CD4-positive, alpha-beta memory T cell (primary cell): ENCODE measurements at regions not wholly inside any gene's neighbourhood (a gene's known extent, or its start where the extent isn't known, plus 50 kb on each side); places are given as distances from the start of the nearest gene placed in this dataset.
"Not testable (repeated sequence)": the region's sequence is repeated elsewhere in the genome, so short reads cannot be mapped to it uniquely, and the experiment has no call there.

Experiments
- CTCF ChIA-PET: fragments of 350-600 bp; sonication (Branson Sonifier 250); formaldehyde crosslinking; loops from one replicate; lab custom pipeline; 2021; ENCODE audit warnings: inconsistent platforms; ENCODE audit not compliant: partially characterized antibody; lab: Charles Lee
- POLR2A ChIA-PET: fragments of 350-600 bp; sonication (Branson Sonifier 250); formaldehyde crosslinking; loops from one replicate; lab custom pipeline; 2021; ENCODE audit not compliant: partially characterized antibody; lab: Charles Lee
- DNase-seq, 5 donors: peaks; one replicate each; pipeline versions ENCODE4 v3.0.0 to v3.0.0-alpha.2; 2020 to 2022; ENCODE audit warnings: mixed read lengths in 1 of 5
- H3K27ac ChIP-seq: one replicate; pipeline ENCODE4 v1.7.0; 2013; ENCODE audit warnings: low read depth, low read length
- H3K27me3 ChIP-seq: 2 replicates; pipeline ENCODE4 v1.7.0; 2013; ENCODE audit warnings: mild to moderate bottlenecking, low read length, moderate library complexity; ENCODE audit not compliant: insufficient read depth
- H3K36me3 ChIP-seq: 2 replicates; pipeline ENCODE4 v1.7.0; 2013; ENCODE audit warnings: mild to moderate bottlenecking, low read length, moderate library complexity; ENCODE audit not compliant: insufficient read depth
- H3K4me1 ChIP-seq: 2 replicates; pipeline ENCODE4 v1.7.0; 2013; ENCODE audit warnings: mild to moderate bottlenecking, low read length, moderate library complexity; ENCODE audit not compliant: insufficient read depth
- H3K4me3 ChIP-seq, 2 donors: one replicate each; pipeline ENCODE4 v1.7.0; 2013; ENCODE audit warnings: low read length in 2 of 2, mild to moderate bottlenecking in 1 of 2
- H3K9me3 ChIP-seq, 2 donors: one replicate each; pipeline ENCODE4 v1.7.0; 2013; ENCODE audit warnings: low read length in 2 of 2, control low read depth in 1 of 2; ENCODE audit not compliant: control insufficient read depth in 1 of 2
- H3K27ac Mint-ChIP-seq, 7 donors: one replicate each; pipeline ENCODE4 v1.8.0; 2020 to 2021; ENCODE audit warnings: mixed read lengths in 7 of 7, mild to moderate bottlenecking in 6 of 7, inconsistent platforms in 3 of 7, moderate library complexity in 3 of 7
- H3K27me3 Mint-ChIP-seq, 2 donors: one replicate each; pipeline ENCODE4 v1.8.0; 2020 to 2021; ENCODE audit warnings: mixed read lengths in 2 of 2
- H3K36me3 Mint-ChIP-seq, 2 donors: one replicate each; pipeline ENCODE4 v1.8.0; 2020 to 2021; ENCODE audit warnings: mixed read lengths in 2 of 2, inconsistent platforms in 1 of 2, mild to moderate bottlenecking in 1 of 2
- H3K4me1 Mint-ChIP-seq, 4 donors: one replicate each; pipeline ENCODE4 v1.8.0; 2020 to 2021; ENCODE audit warnings: mixed read lengths in 4 of 4, mild to moderate bottlenecking in 1 of 4
- H3K4me3 Mint-ChIP-seq, 8 donors: one replicate each; pipeline ENCODE4 v1.8.0; 2020 to 2021; ENCODE audit warnings: mixed read lengths in 8 of 8, mild to moderate bottlenecking in 7 of 8, moderate library complexity in 6 of 8, inconsistent platforms in 3 of 8
- H3K9me3 Mint-ChIP-seq, 8 donors: one replicate each; pipeline ENCODE4 v1.8.0; 2020 to 2021; ENCODE audit warnings: mixed read lengths in 8 of 8, mild to moderate bottlenecking in 5 of 8, inconsistent platforms in 3 of 8, moderate library complexity in 1 of 8
- intact Hi-C: fragments of 100-400 bp; cut with micrococcal nuclease; formaldehyde crosslinking; loops from one replicate; pipeline ENCODE4 v1.15.1; 2023

DNA sequence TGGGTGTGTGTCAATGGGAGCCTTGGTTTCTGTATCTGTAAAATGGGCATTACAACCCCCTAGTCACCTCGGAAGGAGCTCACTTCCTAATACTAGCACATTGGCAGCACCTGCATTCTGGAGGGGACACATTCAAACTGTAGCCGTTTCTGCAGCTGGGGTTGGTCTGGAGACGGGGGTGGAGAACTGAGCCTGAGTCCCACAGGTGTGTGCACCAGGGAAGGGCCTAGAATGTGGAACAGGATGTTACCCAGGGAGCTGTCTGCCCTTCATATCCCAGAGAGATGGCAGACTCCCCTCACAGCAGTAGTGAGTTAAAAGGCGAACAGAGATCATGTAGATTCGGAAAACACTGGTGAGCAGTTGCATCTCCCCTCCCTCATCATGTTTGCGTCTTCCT lies 272.8 kb upstream of the ZNF32 start:
- Mint-ChIP-seq H3K4me1 (no peaks in the 10 kb centered on the region), H3K27ac (no peak overlapping the region), H3K9me3 (peaks cover 0 to 4% (median 3%) of the 10 kb centered on the region in 8 donors), H3K27me3 (peaks cover 4 to 8% of the 10 kb centered on the region in 2 donors), H3K36me3 (no peaks in the 10 kb centered on the region), H3K4me3 (no peak overlapping the region)
- Histone ChIP-seq H3K27ac (no peak overlapping the region), H3K4me1 (no peaks in the 10 kb centered on the region), H3K36me3 (no peaks in the 10 kb centered on the region), H3K9me3 (no peaks in the 10 kb centered on the region), H3K27me3 (no peaks in the 10 kb centered on the region), H3K4me3 (no peak overlapping the region)
- DNase-seq, result no peak
- intact Hi-C loops, result no loop called here
- POLR2A ChIA-PET, result no interaction called here
- CTCF ChIA-PET, result no interaction called here

DNA sequence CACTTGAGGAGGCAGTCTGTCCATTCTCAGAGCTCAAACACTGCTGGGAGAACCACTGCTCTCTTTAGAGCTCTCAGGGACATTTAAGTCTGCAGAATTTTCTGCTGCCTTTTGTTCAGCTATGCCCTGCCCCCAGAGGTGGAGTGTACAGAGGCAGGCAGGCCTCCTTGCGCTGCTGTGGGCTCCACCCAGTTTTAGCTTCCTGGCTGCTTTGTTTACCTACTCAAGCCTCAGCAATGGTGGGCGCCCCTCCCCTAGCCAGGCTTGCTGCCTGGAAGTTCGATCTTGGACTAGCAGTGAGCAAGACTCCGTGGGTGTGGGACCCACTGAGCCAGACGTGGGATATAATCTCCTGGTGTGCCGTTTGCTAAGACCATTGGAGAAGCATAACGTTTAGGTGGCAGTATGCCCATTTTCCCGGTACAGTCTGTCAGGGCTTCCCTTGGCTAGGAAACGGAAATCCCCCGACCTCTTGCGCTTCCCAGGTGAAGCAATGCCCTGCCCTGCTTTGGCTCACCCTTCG lies 271.6 kb upstream of the ZNF32 start:
- CTCF ChIA-PET, H3K4me1 ChIP-seq, H3K9me3 ChIP-seq, H3K4me3 ChIP-seq, POLR2A ChIA-PET, intact Hi-C loops, DNase-seq, H3K4me3 Mint-ChIP-seq, H3K27me3 Mint-ChIP-seq, H3K36me3 Mint-ChIP-seq, H3K4me1 Mint-ChIP-seq, H3K9me3 Mint-ChIP-seq, H3K27me3 ChIP-seq, H3K27ac Mint-ChIP-seq, H3K27ac ChIP-seq, H3K36me3 ChIP-seq: not testable (repeated sequence)

DNA sequence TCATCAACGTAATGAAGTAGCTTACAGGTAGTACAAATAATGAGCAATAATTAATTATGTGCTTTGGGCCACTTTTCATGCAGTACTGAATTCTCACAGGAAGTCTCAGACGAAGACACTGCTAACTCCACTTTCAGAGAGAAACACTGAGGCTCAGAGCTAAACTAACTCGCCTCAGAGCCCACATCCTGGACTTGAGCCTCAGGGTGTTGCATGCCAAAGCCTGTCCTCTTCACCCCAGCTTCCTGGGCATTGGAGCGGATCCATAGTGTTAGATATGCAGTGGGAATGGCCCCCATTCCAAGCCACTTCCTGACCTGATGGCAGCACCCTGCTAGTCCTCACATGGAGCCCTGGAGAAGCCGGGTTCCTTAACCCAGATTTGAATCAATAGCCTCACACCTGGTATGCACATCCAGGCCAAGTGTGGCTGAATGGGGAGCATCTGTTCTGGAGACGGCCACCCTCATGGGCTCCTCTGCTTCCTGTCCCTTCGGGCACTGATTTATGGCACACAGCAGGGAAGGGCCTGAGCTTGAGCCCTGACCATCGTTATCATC lies 265.1 kb upstream of the ZNF32 start:
- H3K27me3 ChIP-seq, result no peaks in the 10 kb centered on the region
- peaks cover 0 to 6% (median 2%) of the 10 kb centered on the region in 8 donors for H3K9me3 Mint-ChIP-seq
- peaks cover 0 to 1% (median 0%) of the 10 kb centered on the region in 4 donors for H3K4me1 Mint-ChIP-seq
- no peaks in the 10 kb centered on the region for H3K36me3 ChIP-seq
- H3K36me3 Mint-ChIP-seq, result no peaks in the 10 kb centered on the region
- peaks cover 0 to 4% of the 10 kb centered on the region in 2 donors for H3K27me3 Mint-ChIP-seq
- no peak overlapping the region for H3K27ac ChIP-seq
- intact Hi-C loops, result no loop called here
- H3K4me3 Mint-ChIP-seq, result no peak overlapping the region
- ChIA-PET CTCF (interaction anchor here (0.9 kb wide), 1 partner anchor 224 kb away, joined by 3 read pairs; no protein-coding TSS in a partner anchor), POLR2A (no interaction called here)
- H3K9me3 ChIP-seq, result no peaks in the 10 kb centered on the region
- no peak overlapping the region for H3K4me3 ChIP-seq
- no peak overlapping the region for H3K27ac Mint-ChIP-seq
- no peak for DNase-seq
- H3K4me1 ChIP-seq, result no peaks in the 10 kb centered on the region

DNA sequence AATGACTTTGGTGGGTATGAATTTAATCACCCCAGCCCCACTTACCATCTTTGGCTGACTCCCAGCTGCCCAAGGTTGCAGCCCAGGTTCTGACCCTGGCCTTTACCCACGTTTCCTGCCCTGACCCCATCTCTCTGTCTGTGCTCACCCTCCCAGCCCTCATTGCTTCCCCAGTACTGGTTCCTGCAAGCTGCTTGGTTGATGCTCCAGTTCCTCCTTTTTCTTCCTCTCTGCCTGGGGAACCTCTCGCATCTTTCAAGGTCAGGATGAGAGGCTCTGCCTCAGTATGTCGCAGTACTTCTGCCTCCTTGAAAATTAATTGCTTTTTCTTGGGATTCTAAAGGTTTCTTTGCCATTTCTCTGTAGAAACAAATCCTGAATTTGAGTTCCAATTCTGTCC lies 263.8 kb upstream of the ZNF32 start:
- Histone ChIP-seq H3K4me1 (no peaks in the 10 kb centered on the region), H3K36me3 (no peaks in the 10 kb centered on the region), H3K27ac (no peak overlapping the region), H3K9me3 (no peaks in the 10 kb centered on the region), H3K27me3 (no peaks in the 10 kb centered on the region), H3K4me3 (no peak overlapping the region)
- intact Hi-C loops, result no loop called here
- H3K9me3 Mint-ChIP-seq, result peaks cover 0 to 6% (median under 1%) of the 10 kb centered on the region in 8 donors
- H3K27me3 Mint-ChIP-seq, result no peaks in the 10 kb centered on the region
- CTCF ChIA-PET, result no interaction called here
- POLR2A ChIA-PET, result no interaction called here
- H3K4me1 Mint-ChIP-seq, result peaks cover 0 to 1% (median 0%) of the 10 kb centered on the region in 4 donors
- H3K36me3 Mint-ChIP-seq, result no peaks in the 10 kb centered on the region
- H3K27ac Mint-ChIP-seq, result peak overlapping the region in 1 of 7 donors; percentile 44
- no peak overlapping the region for H3K4me3 Mint-ChIP-seq
- DNase-seq, result no peak

DNA sequence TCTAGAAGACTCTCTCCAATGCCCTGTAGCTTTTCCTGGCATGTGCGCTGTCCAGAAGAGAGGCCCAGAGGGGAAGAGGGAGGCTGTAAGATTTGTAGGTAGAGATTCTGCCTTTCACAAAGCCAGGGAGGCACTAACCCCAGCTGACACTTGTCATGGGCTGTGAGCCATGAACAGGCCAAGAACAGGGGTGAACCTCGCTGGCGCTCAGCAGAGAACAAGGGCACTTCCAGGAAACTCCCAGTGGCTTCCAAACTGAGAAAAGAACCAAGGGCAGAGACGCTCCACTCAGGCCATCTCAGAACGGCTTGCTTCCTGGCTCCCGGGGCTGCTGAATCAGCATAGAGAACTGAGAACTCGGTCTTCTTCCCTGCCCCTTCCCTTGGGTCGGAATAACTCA lies 257.8 kb upstream of the ZNF32 start:
- DNase-seq, result no peak
- H3K9me3 ChIP-seq, result no peaks in the 10 kb centered on the region
- H3K27ac ChIP-seq, result no peak overlapping the region
- intact Hi-C loops, result no loop called here
- Mint-ChIP-seq H3K4me3 (no peak overlapping the region), H3K36me3 (no peaks in the 10 kb centered on the region), H3K27ac (no peak overlapping the region), H3K4me1 (no peaks in the 10 kb centered on the region), H3K27me3 (peaks cover 2 to 3% of the 10 kb centered on the region in 2 donors), H3K9me3 (no peaks in the 10 kb centered on the region)
- no peaks in the 10 kb centered on the region for H3K36me3 ChIP-seq
- no peaks in the 10 kb centered on the region for H3K4me1 ChIP-seq
- CTCF ChIA-PET, result no interaction called here
- POLR2A ChIA-PET, result no interaction called here
- H3K4me3 ChIP-seq, result no peak overlapping the region
- H3K27me3 ChIP-seq, result no peaks in the 10 kb centered on the region

DNA sequence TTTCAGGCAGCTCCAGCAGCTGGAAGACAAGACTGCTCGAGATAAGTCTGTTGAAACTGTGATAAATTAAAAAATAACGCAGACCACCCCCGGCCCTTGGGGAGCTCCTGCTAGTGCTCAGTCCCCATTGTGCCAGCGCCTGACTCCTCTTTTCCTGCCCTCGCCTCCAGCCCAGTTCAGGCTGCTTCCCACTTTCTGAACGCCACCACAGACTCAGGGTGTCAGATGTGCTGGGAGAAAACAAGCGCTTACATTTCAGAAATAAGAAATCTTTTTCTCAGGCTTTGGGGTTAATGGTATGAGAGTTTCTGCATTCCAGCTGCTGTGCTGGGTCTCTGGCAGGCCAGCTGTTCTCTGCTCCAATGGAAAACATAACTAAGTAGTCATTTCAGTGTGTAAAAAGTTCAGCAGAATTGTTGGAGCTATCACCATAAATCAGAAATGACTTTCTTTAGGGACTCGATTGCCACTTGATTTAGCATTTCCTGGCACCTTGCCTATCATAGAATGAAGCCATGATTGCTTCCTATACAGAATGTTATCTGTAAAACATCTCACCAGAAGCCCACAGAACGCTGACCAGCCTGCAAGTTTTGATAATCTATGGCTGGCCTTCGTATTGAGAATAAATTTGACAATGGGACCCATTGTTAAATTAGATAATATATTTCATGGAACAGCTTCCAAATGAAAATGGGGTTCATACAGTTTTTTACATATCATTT lies 257.0 kb upstream of the ZNF32 start:
- intact Hi-C loops, result no loop called here
- Histone ChIP-seq H3K9me3 (no peaks in the 10 kb centered on the region), H3K4me1 (no peaks in the 10 kb centered on the region), H3K36me3 (no peaks in the 10 kb centered on the region), H3K27me3 (no peaks in the 10 kb centered on the region), H3K27ac (no peak overlapping the region), H3K4me3 (no peak overlapping the region)
- Mint-ChIP-seq H3K36me3 (no peaks in the 10 kb centered on the region), H3K4me1 (no peaks in the 10 kb centered on the region), H3K27ac (no peak overlapping the region), H3K4me3 (no peak overlapping the region), H3K27me3 (peaks cover 2 to 3% of the 10 kb centered on the region in 2 donors), H3K9me3 (no peaks in the 10 kb centered on the region)
- POLR2A ChIA-PET, result no interaction called here
- CTCF ChIA-PET, result interaction anchor here (1.0 kb wide), 1 partner anchor 20 kb away, joined by 3 read pairs; no protein-coding TSS in a partner anchor
- DNase-seq, result no peak

DNA sequence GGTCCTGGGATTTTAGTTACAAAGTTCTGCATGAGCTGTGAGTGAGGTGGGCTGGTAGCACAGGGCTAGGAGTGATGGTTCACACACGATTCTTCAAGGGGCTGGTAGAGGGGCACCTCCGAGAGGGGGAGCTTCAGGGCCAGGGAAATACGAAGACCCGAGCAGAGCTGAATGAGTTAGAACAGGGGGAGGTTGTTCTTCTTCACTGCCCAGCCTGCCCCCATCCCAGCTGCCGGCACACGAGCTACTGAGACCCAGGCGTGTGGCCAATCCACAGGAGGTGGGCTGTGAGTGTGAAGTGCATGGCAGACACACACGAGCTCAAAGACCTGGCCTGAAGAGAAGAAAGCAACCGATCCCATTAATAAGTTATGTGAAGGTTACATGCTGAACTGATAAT lies 256.2 kb upstream of the ZNF32 start:
- H3K27me3 Mint-ChIP-seq, result peaks cover 2 to 3% of the 10 kb centered on the region in 2 donors
- no peaks in the 10 kb centered on the region for H3K27me3 ChIP-seq
- intact Hi-C loops, result no loop called here
- H3K9me3 ChIP-seq, result no peaks in the 10 kb centered on the region
- H3K4me1 ChIP-seq, result no peaks in the 10 kb centered on the region
- H3K27ac ChIP-seq, result no peak overlapping the region
- H3K4me1 Mint-ChIP-seq, result no peaks in the 10 kb centered on the region
- POLR2A ChIA-PET, result no interaction called here
- no peak overlapping the region for H3K4me3 ChIP-seq
- DNase-seq, result no peak
- CTCF ChIA-PET, result interaction anchor here (0.7 to 1.0 kb wide), 2 partner anchors 19 to 482 kb away, joined by 3 read pairs; no protein-coding TSS in a partner anchor
- no peaks in the 10 kb centered on the region for H3K36me3 ChIP-seq
- H3K27ac Mint-ChIP-seq, result no peak overlapping the region
- H3K9me3 Mint-ChIP-seq, result no peaks in the 10 kb centered on the region
- no peaks in the 10 kb centered on the region for H3K36me3 Mint-ChIP-seq
- H3K4me3 Mint-ChIP-seq, result no peak overlapping the region
